Lower leg skin (tissue), 3 donors: ENCODE measurements at regions not wholly inside any gene's neighbourhood (a gene's known extent, or its start where the extent isn't known, plus 50 kb on each side); places are given as distances from the start of the nearest gene placed in this dataset.

Experiments
- CTCF ChIP-seq, 3 donors: fragments of 450-650 bp; IDR thresholded peaks; one replicate each; pipeline ENCODE4 v1.5.1; 2016; ENCODE audit warnings: antibody characterized with exemption in 3 of 3, mild to moderate bottlenecking in 3 of 3, moderate library complexity in 2 of 3
- POLR2A ChIP-seq, 2 donors: fragments of 450-650 bp; IDR thresholded peaks; one replicate each; pipeline ENCODE4 v1.6.1; 2016 to 2017; ENCODE audit warnings: antibody characterized with exemption in 2 of 2, mild to moderate bottlenecking in 1 of 2, moderate library complexity in 1 of 2

GRCh38 chr1:116252271-116252670, 120.8 kb upstream of the ATP1A1 start:
- TF ChIP-seq POLR2A (IDR thresholded peaks at IDR 0.05) (no peak), CTCF (IDR thresholded peaks at IDR 0.05) (no peak)
